ENCODE measurements at regions not wholly inside any gene's neighbourhood (a gene's known extent, or its start where the extent isn't known, plus 50 kb on each side); places are given as distances from the start of the nearest gene placed in this dataset.

DNA sequence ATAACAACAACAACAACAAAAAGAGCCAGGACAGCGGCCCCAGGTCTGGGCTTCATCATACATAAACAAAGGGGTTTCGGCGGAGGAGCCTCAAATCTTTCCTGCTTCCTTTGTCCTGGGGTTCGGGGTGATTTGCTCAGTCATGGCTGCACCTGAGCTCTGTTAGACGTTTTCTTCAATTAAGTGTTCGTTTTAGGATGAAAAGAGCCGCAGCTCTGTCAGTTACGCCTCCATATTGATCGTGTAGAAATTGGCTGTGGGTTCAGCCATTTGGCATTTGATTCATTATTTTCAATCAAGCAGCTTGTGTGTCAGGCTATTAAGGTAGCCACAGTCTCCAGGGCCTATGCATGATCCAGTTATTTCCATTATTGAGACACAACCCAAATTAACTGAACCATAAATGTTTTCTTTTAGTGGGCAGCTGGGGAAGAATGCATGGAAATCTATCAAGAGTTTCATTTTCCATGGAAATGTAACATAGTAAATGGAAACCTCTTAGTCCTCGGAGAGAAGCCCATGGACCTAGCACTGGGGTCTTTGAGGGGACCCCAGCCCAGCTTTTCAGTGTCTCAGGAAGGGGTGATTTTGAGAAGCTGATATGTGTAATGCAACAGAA lies 370.0 kb upstream of the C1orf174 start:
- no peaks in the 10 kb centered on the region for H3K36me3 ChIP-seq (ENCODE audit: control insufficient read depth, insufficient read depth, low read length)
- in situ Hi-C loops (cut with HindIII; ENCODE audit: low pct_unique_long_range_greater_than_20kb, low sequenced_read_pairs): no loop called here
- TF ChIP-seq, protein P1, sequence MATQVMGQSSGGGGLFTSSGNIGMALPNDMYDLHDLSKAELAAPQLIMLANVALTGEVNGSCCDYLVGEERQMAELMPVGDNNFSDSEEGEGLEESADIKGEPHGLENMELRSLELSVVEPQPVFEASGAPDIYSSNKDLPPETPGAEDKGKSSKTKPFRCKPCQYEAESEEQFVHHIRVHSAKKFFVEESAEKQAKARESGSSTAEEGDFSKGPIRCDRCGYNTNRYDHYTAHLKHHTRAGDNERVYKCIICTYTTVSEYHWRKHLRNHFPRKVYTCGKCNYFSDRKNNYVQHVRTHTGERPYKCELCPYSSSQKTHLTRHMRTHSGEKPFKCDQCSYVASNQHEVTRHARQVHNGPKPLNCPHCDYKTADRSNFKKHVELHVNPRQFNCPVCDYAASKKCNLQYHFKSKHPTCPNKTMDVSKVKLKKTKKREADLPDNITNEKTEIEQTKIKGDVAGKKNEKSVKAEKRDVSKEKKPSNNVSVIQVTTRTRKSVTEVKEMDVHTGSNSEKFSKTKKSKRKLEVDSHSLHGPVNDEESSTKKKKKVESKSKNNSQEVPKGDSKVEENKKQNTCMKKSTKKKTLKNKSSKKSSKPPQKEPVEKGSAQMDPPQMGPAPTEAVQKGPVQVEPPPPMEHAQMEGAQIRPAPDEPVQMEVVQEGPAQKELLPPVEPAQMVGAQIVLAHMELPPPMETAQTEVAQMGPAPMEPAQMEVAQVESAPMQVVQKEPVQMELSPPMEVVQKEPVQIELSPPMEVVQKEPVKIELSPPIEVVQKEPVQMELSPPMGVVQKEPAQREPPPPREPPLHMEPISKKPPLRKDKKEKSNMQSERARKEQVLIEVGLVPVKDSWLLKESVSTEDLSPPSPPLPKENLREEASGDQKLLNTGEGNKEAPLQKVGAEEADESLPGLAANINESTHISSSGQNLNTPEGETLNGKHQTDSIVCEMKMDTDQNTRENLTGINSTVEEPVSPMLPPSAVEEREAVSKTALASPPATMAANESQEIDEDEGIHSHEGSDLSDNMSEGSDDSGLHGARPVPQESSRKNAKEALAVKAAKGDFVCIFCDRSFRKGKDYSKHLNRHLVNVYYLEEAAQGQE (IDR thresholded peaks at IDR 0.05; ENCODE audit: insufficient read depth in 1 of 2, low read depth in 2 of 2, low read length in 1 of 2): no peak
- no peak for TF ChIP-seq SIN3A (IDR thresholded peaks at IDR 0.05; ENCODE audit: borderline replicate concordance, insufficient read depth, low read depth, low read length)
- TF ChIP-seq TCF7L2 (IDR thresholded peaks at IDR 0.05; ENCODE audit: low read depth, low read length): no peak
- TF ChIP-seq, protein P2, sequence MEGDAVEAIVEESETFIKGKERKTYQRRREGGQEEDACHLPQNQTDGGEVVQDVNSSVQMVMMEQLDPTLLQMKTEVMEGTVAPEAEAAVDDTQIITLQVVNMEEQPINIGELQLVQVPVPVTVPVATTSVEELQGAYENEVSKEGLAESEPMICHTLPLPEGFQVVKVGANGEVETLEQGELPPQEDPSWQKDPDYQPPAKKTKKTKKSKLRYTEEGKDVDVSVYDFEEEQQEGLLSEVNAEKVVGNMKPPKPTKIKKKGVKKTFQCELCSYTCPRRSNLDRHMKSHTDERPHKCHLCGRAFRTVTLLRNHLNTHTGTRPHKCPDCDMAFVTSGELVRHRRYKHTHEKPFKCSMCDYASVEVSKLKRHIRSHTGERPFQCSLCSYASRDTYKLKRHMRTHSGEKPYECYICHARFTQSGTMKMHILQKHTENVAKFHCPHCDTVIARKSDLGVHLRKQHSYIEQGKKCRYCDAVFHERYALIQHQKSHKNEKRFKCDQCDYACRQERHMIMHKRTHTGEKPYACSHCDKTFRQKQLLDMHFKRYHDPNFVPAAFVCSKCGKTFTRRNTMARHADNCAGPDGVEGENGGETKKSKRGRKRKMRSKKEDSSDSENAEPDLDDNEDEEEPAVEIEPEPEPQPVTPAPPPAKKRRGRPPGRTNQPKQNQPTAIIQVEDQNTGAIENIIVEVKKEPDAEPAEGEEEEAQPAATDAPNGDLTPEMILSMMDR (IDR thresholded peaks at IDR 0.05): no peak
- TF ChIP-seq POLR2AphosphoS5 (IDR thresholded peaks at IDR 0.05; ENCODE audit: low read depth, low read length): no peak
- H3K4me3 ChIP-seq (ENCODE audit: low read depth in 2 of 2, low read length in 2 of 2): no peak overlapping the region
- ATAC-seq: no peak
- intact Hi-C loops (cut with micrococcal nuclease; ENCODE audit: unreplicated experiment): no loop called here
- no peak for DNase-seq (ENCODE audit: low read depth, low spot score)
- H3K27me3 ChIP-seq (ENCODE audit: control insufficient read depth, insufficient read depth, low read length): peaks cover 5% of the 10 kb centered on the region; the same call in 1 of the 2 replicates
- H3K4me1 ChIP-seq (ENCODE audit: control insufficient read depth, insufficient read depth, low read length): no peaks in the 10 kb centered on the region
- H3K27ac ChIP-seq (ENCODE audit: low read length): no peak overlapping the region
- no peaks in the 10 kb centered on the region for H3K9me3 ChIP-seq (ENCODE audit: control insufficient read depth, insufficient read depth, low read depth, low read length)
- CTCF ChIA-PET: interaction anchor here (0.6 kb wide), 1 partner anchor 325 kb away, joined by 3 read pairs; no protein-coding TSS in a partner anchor
- POLR2A ChIA-PET: no interaction called here
- no TSS peak for BruUV-seq (replicated peaks)

DNA sequence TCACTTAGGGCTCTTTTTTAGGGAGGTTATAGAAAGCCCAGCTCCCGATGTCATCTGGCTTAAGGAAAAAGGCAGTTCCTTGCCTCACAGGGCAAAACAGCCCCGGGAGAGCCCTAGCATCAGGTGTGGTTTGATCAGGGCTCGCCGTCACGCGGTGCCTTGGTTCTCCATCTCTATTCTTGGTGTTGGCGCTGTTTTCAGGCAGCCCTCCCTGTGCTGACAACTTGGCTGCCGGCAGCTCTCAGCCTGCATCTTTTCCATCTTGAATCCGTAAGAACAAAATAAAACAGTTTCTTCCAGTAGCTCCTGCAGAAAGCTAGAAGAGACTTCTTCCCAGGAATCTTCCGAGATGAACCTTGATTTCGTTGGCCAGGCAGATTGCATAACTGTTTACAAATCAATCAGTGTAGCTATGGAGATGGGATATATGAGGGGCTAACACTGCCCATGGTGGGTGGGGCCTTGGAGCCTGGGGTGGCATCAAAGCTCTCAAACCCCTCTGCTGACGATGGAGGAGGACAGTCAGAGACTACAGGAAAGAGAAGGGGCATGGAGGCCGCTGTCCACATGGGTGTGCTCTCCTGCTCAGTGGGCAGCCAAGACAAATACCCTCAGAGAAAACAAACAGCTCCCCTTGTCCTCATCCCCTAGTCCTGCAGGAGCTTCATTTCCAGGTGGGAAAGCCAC lies 370.7 kb upstream of the C1orf174 start:
- BruUV-seq (replicated peaks): no TSS peak
- Histone ChIP-seq H3K27me3 (ENCODE audit: control insufficient read depth, insufficient read depth, low read length) (peaks cover 5% of the 10 kb centered on the region; the same call in 1 of the 2 replicates), H3K9me3 (ENCODE audit: control insufficient read depth, insufficient read depth, low read depth, low read length) (no peaks in the 10 kb centered on the region), H3K4me1 (ENCODE audit: control insufficient read depth, insufficient read depth, low read length) (no peaks in the 10 kb centered on the region), H3K36me3 (ENCODE audit: control insufficient read depth, insufficient read depth, low read length) (no peaks in the 10 kb centered on the region), H3K27ac (ENCODE audit: low read length) (no peak overlapping the region), H3K4me3 (ENCODE audit: low read depth in 2 of 2, low read length in 2 of 2) (no peak overlapping the region)
- ChIA-PET CTCF (no interaction called here), POLR2A (no interaction called here)
- DNase-seq (ENCODE audit: low read depth, low spot score) (no peak), ATAC-seq (no peak)
- TF ChIP-seq POLR2AphosphoS5 (IDR thresholded peaks at IDR 0.05; ENCODE audit: low read depth, low read length): no peak
- TF ChIP-seq, protein P2 (IDR thresholded peaks at IDR 0.05): no peak
- in situ Hi-C loops (cut with HindIII; ENCODE audit: low pct_unique_long_range_greater_than_20kb, low sequenced_read_pairs): no loop called here
- intact Hi-C loops (cut with micrococcal nuclease; ENCODE audit: unreplicated experiment): no loop called here

All from Panc1 (cell line).